Activated naive CD8-positive, alpha-beta T cell treated with anti-CD3 and anti-CD28 coated beads, Interleukin-2, amount 50 U/mL, for 16 hours (primary cell): ENCODE measurements at regions not wholly inside any gene's neighbourhood (a gene's known extent, or its start where the extent isn't known, plus 50 kb on each side); places are given as distances from the start of the nearest gene placed in this dataset.

ENCODE experiments used
- DNase-seq: peaks from one replicate; pipeline ENCODE4 v3.0.0-alpha.2; 2020; ENCODE audit warnings: low read depth, low spot score

DNA sequence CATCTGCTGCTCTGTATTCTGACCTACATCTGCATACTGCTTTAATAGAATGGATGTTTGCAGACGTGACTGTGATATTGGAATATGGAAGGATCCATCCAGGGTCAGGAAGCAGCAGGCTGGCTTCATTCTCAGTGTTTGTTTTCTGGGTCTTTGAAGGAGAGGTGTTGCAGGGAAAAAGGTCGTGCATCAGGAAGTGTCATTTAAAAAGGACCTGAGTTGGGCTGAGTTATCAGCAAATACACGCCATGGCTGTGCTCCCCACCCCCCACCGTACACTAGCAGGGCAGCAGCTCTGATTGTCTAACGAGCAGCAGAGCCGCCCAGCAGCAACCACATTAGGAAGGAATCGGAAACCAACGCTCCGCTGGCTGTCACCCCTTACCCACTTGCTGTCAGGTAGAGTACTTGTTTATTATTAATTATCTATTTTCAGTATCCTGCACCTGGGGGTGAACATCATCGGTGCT is 63.1 kb upstream of the STEAP1B start:
- DNase-seq = no peak

DNA sequence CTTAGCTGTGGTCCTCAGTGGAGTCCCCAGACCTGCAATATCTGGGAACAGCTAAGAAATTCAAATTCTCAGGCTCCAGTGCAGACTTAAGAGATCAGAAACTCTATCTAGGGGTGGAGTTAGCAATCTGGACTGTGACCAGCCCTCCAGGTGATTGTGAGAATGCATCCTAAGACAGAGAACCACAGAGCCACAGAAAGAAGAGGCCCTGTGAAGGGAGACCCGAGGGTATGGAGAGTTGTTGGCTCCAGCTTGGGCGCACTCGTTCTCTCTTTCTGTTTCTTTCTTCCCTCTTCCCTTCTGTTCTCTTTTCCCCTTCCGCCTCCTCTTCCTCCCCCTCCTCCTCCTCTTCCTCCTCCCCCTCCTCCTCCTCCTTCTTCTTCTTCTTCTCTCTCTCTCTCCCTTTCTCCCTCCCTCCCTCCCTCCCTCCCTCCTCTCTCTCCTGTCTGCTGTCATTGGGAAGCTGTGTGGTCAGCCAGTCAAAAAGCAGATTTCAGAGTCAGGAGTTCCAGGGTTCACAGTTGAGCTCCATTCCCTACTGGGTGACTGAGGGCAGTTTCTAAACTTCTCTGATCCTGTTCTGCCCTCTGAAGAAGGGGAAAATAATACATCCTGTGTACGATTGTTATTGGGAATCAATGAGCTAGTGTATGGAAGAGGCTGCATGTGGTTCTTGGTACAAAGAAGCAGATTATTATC is 62.1 kb upstream of the STEAP1B start:
- no peak for DNase-seq

DNA sequence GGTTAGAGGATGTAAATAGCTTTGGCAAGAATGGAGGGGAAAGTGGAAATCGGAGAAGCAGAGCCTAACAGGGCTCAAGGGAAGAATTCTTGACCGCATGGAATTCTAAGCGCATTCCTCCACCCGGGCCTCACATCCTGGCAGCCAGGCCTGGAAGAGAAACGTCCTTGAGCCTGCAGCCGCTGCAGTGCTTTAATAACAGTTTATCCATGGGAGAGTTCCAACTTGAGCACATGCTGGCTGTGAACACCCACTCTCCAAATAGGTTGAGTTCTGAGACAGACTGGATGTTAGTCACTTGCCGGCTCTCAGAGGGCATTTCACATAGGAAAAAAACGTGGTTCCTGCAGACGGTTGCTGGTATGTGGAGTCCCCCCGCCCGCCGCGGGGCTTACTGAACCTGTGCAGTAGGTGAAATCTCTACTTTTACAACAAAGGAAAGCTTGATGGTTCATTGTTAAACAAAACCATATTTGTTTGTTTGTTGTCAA is 61.4 kb upstream of the STEAP1B start:
- no peak for DNase-seq

DNA sequence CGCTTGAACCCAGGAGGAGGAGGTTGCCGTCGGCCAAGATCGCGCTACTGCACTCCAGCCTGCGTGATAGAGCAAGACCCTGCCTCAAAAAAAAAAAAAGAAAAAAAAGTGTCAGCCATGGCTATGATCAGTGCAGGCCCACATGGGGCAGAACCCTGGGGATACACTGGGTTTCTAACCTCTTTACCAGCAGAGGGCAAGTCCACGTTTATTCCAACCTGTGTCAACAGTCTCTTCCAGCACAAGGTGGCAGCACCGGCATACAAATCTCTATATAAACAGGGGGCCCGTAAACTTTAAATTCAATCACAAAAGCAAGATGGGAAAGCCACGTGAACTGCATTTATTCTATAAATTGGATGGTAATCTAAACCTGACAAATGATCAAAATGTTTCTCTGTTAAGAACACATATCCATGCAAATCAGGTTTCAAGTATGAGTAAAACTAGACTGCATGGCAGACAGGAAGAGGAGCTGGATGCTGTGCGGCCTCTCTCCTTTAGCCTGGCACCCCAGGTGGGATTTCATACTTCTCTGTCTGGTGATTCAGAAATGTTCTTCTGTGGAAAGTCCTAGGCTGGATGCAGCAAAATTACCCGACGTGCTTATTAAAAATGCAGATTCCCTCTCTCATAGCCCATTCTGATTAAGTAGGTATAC is 60.0 kb upstream of the STEAP1B start:
- DNase-seq = peak; percentile 32

DNA sequence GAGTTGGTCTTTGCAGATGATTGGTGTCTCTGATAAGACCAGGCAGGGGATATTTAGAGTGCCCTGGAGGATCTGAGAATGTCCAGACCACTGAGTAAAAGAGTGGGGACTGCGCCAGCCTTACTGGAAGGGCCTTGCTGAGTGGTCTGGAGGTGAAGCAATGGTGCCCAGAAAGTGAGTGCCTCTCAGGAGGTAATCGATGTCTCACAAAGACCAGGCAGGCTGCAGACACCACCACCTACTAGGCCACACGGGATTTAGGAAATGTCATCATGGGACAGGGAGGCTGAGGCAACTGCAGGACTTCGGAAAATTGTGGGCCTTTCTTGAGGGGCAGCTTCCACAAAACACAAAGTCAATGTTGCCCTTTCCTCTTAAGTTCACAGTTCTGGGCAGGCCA is 57.2 kb upstream of the STEAP1B start:
- DNase-seq = no peak

DNA sequence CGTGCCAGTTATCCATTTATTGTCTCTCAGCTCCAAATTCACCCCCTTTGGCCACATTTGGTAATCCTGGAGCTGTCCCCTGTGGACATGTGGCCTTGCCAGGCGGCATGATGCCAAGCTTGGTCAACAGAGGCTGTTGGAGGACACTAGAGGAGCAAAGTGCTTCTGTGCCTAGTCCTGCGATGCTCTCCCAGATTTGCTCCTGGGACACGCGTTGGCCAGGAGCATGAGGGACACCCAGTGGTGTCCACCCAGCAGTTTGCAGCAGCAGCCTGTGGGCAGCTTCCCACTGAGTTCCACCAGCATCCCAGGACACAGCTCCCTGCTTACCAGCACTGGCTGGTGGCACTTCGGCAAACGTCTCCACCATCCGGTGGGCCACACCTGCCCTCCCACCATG is 55.5 kb upstream of the STEAP1B start:
- no peak for DNase-seq

DNA sequence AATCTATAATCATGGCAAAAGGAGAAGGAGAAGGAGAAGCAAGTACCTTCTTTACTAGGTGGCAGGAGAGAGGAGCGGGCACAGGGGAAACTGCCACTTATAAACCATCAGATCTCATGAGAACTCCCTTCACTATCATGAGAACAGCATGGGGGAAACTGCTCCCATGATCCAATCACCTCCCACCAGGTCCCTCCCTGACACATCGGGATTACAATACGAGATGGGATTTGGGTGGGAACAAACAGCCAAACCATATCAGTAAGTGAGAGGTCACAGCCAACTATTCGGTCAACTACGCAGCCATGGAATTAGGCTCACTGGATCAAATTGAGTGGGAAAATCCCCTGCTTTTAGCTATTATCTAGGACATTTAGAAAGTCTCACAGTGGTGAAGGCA is 54.2 kb upstream of the STEAP1B start:
- no peak for DNase-seq

DNA sequence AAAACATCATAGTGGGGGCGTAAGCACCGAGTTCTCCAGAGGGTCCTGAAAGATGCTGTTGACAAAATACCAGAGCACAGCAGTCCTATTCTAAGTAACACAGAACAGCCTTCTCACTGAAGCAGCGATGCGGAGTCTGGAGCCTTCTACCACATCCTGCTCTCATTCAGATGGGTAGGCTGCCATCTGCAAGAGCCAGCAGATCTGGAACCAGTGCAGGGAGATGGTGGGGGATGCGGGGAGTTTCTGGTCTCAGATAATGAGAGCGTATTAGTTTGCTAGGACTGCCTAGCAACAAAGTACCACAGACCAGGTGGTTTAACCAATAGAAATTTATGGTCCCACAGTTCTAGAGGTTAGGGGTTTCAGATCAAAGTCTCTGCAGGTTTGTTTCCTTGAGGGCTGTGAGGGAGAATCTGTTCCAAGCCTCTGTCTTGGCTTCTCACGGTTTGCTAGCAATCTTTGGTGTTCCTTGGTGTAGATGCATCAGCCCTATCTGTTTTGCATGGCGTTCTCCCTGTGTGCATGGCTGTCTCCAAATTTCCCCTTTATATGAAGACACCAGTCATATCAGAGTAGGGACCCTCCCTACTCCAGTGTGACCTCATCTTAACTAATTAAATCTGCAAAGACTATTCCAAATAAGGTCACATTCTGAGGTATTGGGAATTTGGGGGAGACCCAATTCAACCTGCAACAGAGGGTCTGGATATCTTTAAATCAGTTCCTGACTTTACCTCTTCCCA is 52.0 kb upstream of the STEAP1B start:
- no peak for DNase-seq

DNA sequence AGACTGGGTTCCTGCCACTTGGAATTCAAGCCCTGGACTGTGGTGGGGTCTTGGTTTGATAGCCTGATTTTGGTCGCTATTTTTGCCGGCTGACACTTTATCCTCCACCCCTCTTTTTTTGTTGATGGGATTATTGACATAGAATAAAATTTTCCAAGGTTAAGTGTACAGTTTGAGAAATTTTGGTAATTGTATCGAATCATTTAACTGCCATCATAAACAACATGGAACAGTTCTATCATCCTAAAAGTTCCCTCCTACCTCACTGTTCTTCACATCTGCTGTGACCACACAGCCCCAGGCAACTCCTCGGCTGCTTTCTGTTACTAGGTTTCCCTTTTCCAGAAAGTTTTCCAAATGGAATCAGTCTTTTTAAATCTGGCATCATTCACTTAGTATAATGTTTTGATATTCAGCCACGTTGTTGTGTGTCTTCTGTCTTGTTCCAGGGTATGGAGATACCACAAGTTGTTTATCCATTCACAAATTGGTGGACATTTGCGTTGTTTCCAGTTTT is 50.6 kb upstream of the STEAP1B start:
- no peak for DNase-seq

DNA sequence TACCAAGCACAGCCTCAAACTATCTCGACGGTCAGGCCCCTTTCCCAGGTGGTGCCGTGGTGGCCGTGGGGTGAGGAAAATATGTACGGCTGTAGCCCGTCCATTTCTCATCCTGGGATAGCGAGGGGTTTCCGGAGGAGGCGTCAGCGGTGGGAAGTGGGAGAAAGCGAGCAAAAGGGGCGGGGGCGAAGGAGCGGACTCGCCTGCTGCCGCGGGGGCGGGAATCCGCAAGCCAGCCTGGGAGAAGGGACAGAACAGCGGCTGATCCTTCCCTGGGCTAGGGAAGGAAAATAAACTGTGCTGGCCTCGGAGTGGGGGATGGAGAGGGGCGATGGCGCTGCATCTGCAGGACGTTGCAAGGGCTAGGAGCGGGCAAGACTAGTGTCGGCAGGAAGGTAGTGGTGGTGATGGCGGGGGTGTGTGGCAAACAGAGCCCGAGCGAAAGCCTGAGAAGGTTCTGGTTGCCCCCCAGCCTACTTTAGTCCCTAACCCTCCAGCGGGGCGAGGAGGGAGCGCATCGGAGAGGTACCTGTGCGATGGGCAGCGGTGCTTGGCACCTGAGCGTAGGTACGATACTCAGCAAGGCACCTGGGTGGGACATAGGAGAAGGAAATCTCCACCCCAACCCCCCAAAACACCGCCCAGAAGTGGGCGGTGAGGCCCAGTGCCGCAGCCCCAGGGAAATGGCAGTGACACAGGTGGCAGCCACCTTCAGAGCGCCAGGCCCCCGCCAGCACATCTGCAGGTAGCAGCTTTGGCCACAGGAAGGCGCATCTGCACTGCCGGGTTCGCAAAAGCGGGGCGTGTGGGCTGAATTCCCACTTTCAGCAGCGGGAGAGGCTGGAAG is 49.9 kb upstream of the STEAP1B start:
- no peak for DNase-seq
